H1 (cell line): ENCODE measurements at regions not wholly inside any gene's neighbourhood (a gene's known extent, or its start where the extent isn't known, plus 50 kb on each side); places are given as distances from the start of the nearest gene placed in this dataset.

Source experiments
- ATF2 ChIP-seq: IDR thresholded peaks from 2 replicates; pipeline ENCODE4 v1.6.1; 2012; ENCODE audit warnings: low read length, inconsistent platforms
- CHD7 ChIP-seq: fragments of 300-600 bp; sonication (generic); IDR thresholded peaks from 2 replicates; pipeline ENCODE4 v1.7.1; 2012; ENCODE audit warnings: low read length, moderate library complexity, mild to moderate bottlenecking, inconsistent platforms; ENCODE audit not compliant: insufficient replicate concordance
- POLR2A ChIP-seq, 2 experiments: IDR thresholded peaks; 1 replicate in 1 of 2; 2 replicates in 1 of 2; pipeline ENCODE4 v1.6.1; 2011; ENCODE audit warnings: low read depth in 2 of 2, low read length in 2 of 2, mild to moderate bottlenecking in 2 of 2; ENCODE audit errors: control extremely low read depth in 1 of 2

- TF ChIP-seq CHD7: no peak
- no peak for TF ChIP-seq ATF2
- TF ChIP-seq POLR2A (IDR thresholded peaks at IDR 0.05; ENCODE audit: control extremely low read depth in 1 of 2, low read depth in 2 of 2, low read length in 2 of 2): no peak
Measured at GRCh38 chr6:146892283-146892612, 293.5 kb downstream of the ADGB start (continued).
